Stimulated activated naive CD8-positive, alpha-beta T cell treated with anti-CD3 and anti-CD28 coated beads, Interleukin-15, Interleukin-2, amounts not matched to agents 100 ng/mL and 50 ng/mL, for 24 hours (primary cell): ENCODE measurements at regions not wholly inside any gene's neighbourhood (a gene's known extent, or its start where the extent isn't known, plus 50 kb on each side); places are given as distances from the start of the nearest gene placed in this dataset.

Experiments
- H3K27ac Mint-ChIP-seq: one replicate; pipeline ENCODE4 v1.8.0; 2021; ENCODE audit warnings: mild to moderate bottlenecking, mixed read lengths
- H3K27me3 Mint-ChIP-seq: one replicate; pipeline ENCODE4 v1.8.0; 2021; ENCODE audit warnings: mixed read lengths
- H3K36me3 Mint-ChIP-seq: one replicate; pipeline ENCODE4 v1.8.0; 2021; ENCODE audit warnings: low read depth, mixed read lengths
- H3K4me1 Mint-ChIP-seq: one replicate; pipeline ENCODE4 v1.8.0; 2021; ENCODE audit warnings: low read depth, mixed read lengths
- H3K4me3 Mint-ChIP-seq: one replicate; pipeline ENCODE4 v1.8.0; 2021; ENCODE audit warnings: mild to moderate bottlenecking, mixed read lengths
- H3K9me3 Mint-ChIP-seq: one replicate; pipeline ENCODE4 v1.8.0; 2021; ENCODE audit warnings: mixed read lengths

GRCh38 chr6:8674126-8674525 is 238.8 kb upstream of the SLC35B3 start:
- Mint-ChIP-seq H3K4me3 (no peak overlapping the region), H3K4me1 (no peaks in the 10 kb centered on the region), H3K36me3 (no peaks in the 10 kb centered on the region), H3K27ac (no peak overlapping the region), H3K27me3 (no peaks in the 10 kb centered on the region), H3K9me3 (peaks cover 4% of the 10 kb centered on the region)

DNA sequence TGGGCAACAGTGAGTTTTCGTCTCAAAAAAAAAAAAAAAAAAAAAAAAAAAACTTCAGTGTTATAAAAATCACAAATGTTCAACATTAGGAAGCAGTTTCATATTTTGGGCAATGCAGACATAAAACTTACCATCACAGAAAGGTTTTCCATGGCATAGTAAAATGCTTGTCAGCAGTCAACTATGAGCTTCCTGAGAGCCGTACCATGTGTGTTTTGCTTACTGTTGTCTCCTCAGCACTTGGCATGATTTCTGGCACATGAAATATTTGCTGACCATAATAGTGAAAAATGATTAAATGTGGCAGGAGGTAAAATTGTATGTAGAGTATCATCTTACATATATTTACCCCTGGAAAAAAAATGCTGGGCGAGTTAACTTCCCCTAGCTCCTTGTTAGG is 237.5 kb upstream of the SLC35B3 start:
- peaks cover 2% of the 10 kb centered on the region for H3K9me3 Mint-ChIP-seq
- no peak overlapping the region for H3K27ac Mint-ChIP-seq
- no peaks in the 10 kb centered on the region for H3K36me3 Mint-ChIP-seq
- H3K27me3 Mint-ChIP-seq: no peaks in the 10 kb centered on the region
- peaks cover 6% of the 10 kb centered on the region for H3K4me1 Mint-ChIP-seq
- H3K4me3 Mint-ChIP-seq: no peak overlapping the region

GRCh38 chr6:8670792-8671191 is 235.4 kb upstream of the SLC35B3 start:
- Mint-ChIP-seq H3K4me1 (peaks cover 6% of the 10 kb centered on the region), H3K36me3 (no peaks in the 10 kb centered on the region), H3K27ac (no peak overlapping the region), H3K27me3 (no peaks in the 10 kb centered on the region), H3K4me3 (no peak overlapping the region), H3K9me3 (peaks cover 2% of the 10 kb centered on the region)

DNA sequence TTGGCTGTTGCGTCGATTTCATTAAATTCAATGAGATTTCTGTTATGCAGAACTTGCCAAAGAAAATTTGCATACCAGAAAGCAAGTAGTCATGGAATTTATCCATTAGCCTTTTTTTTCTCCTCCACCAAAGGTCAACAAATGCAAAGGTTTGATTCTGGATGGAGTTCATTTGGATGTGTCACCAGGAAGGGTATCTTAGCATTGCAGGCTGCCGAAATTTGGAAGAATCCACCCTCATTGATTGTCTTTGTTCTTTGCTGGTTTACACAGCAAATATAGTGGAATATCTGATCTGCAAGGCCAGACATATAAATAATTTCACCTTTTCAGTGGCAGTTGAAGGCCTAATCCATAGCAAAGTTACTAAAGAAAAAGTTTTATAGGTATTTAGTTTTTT is 229.4 kb upstream of the SLC35B3 start:
- Mint-ChIP-seq H3K27me3 (no peaks in the 10 kb centered on the region), H3K9me3 (peaks cover 2% of the 10 kb centered on the region), H3K27ac (no peak overlapping the region), H3K4me1 (peaks cover 6% of the 10 kb centered on the region), H3K36me3 (no peaks in the 10 kb centered on the region), H3K4me3 (no peak overlapping the region)

DNA sequence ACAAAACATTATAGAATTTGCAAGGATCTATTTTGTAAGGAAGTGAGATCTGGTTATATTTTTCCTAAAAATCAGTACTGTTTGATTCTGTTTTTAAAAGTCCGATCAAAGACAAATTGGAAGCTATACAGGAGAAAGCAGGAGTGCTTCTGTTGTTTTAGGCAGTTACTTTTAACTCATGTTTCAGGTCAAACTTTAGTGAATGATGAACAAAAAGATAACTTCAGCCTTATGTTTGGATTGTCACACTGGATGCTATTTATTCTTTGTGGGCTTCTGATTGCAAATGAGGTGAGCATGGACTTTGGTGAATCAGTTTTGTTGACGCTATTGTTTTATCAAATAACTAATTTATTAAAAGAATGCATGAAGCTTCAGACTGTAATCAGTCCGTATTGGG is 228.7 kb upstream of the SLC35B3 start:
- Mint-ChIP-seq H3K36me3 (no peaks in the 10 kb centered on the region), H3K4me3 (no peak overlapping the region), H3K27ac (no peak overlapping the region), H3K27me3 (no peaks in the 10 kb centered on the region), H3K4me1 (peaks cover 6% of the 10 kb centered on the region), H3K9me3 (peaks cover 2% of the 10 kb centered on the region)

DNA sequence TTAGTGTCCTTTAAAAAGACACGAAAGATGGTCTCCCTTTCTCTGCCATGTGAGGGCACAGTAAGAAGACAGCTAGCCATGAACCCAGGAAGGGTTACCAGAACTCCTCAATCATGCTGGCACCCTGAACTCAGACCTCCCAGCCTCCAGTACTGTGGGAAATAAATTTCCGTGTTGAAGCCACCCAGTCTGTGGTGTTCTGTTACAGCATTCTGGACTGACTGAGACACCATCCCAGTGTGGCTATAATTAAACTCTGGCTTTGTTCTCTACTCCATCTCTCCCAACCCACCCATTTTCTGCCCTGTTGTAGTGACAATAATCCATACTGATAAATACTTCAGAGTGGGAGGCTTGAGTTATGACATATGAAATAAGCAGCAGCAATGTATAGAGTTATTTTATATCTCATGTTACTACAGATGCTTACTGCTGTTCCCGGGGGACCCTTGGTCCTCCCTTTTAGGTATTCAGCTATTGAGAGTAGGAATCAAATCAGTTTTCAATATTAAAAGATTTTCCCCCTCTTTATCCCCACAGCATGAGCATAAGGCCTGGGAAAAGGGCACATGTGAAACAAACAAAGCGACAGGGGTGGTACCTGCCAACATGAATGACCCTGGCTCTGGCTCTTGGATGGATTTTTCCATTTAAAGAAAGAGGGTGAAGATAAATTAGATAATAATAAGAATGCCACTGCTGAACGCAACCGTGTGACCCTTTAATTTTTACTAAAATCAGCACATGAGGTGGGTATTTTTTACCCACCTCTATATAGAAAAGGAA is 224.3 kb upstream of the SLC35B3 start:
- no peak overlapping the region for H3K4me3 Mint-ChIP-seq
- H3K27ac Mint-ChIP-seq: no peak overlapping the region
- no peaks in the 10 kb centered on the region for H3K9me3 Mint-ChIP-seq

GRCh38 chr6:8658416-8658815 is 223.1 kb upstream of the SLC35B3 start:
- no peak overlapping the region for H3K4me3 Mint-ChIP-seq
- no peaks in the 10 kb centered on the region for H3K36me3 Mint-ChIP-seq
- peaks cover 4% of the 10 kb centered on the region for H3K27me3 Mint-ChIP-seq
- H3K27ac Mint-ChIP-seq: no peak overlapping the region
- no peaks in the 10 kb centered on the region for H3K4me1 Mint-ChIP-seq
- H3K9me3 Mint-ChIP-seq: no peaks in the 10 kb centered on the region

More for the DNA sequence above, 224.3 kb upstream of the SLC35B3 start:
- Mint-ChIP-seq H3K27me3 (peaks cover 4% of the 10 kb centered on the region), H3K4me1 (no peaks in the 10 kb centered on the region), H3K36me3 (no peaks in the 10 kb centered on the region)

DNA sequence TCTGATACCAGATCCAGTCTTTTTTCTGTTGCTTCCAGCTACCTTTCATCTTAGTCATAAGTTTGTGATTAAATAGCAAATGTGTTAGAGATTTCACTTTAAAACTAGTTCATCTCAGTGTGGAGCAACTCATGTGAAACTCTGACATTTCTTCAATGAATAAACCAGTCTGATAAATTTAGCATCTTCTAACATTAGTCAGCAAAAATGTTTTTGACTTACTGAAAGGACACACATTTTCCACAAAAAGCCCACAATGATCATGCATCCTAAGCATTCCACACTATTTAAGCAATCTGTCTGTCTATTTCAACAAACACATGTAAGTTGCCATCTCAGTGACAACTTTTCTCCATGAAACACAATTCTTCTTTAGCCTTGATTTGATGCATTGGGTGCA is 222.2 kb upstream of the SLC35B3 start:
- Mint-ChIP-seq H3K4me3 (no peak overlapping the region), H3K27ac (no peak overlapping the region), H3K9me3 (no peaks in the 10 kb centered on the region), H3K27me3 (peaks cover 4% of the 10 kb centered on the region), H3K4me1 (no peaks in the 10 kb centered on the region), H3K36me3 (no peaks in the 10 kb centered on the region)

GRCh38 chr6:8655670-8656454 is 220.5 kb upstream of the SLC35B3 start:
- Mint-ChIP-seq H3K9me3 (no peaks in the 10 kb centered on the region), H3K36me3 (no peaks in the 10 kb centered on the region), H3K27me3 (peaks cover 4% of the 10 kb centered on the region), H3K4me1 (no peaks in the 10 kb centered on the region), H3K27ac (no peak overlapping the region), H3K4me3 (no peak overlapping the region)

- Mint-ChIP-seq H3K27ac (no peak overlapping the region), H3K27me3 (peaks cover 4% of the 10 kb centered on the region), H3K4me3 (no peak overlapping the region), H3K36me3 (no peaks in the 10 kb centered on the region), H3K4me1 (no peaks in the 10 kb centered on the region), H3K9me3 (no peaks in the 10 kb centered on the region)
Measured at GRCh38 chr6:8652710-8653109, 217.4 kb upstream of the SLC35B3 start.

DNA sequence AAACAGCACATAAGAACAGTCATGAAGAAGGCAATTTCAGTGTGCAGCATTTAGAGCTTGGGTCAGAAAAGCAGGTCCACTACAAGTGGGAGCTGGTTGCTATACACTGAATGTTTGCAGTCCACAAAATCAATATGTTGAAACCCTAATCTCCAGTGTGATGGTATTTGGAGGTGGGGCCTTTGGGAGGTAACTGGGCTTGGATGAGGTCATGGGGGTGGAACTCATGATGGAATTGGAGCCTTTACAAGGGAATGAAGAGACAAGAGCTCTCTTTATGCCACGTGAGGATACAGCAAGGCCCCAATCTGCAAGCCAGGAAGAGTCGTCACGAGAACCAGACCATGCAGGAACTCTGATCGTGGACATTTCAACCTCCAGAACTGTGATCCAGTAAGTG is 216.7 kb upstream of the SLC35B3 start:
- H3K27me3 Mint-ChIP-seq: peaks cover 4% of the 10 kb centered on the region

DNA sequence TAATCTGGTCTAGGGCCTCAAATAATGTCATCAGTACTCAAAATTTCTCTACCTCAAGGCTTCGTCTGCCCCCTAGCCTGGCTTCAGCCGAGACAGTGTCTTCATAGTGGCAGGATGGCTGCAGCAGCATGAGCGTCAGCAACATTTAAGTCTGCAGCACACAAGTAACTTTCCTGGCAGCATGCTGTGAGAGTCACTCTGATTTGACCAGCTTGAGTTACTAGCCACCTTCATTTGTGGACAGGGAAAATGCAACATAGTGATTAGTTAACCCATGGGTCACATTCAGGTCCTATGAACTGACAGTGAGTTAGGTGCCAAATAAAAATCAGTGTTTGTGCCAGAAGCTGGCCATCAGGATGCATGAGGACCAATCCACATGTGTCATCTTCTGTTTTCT is 209.9 kb upstream of the SLC35B3 start:
- Mint-ChIP-seq H3K9me3 (peaks cover 7% of the 10 kb centered on the region), H3K4me1 (no peaks in the 10 kb centered on the region)

More for the DNA sequence above, 216.7 kb upstream of the SLC35B3 start:
- no peak overlapping the region for H3K4me3 Mint-ChIP-seq
- no peaks in the 10 kb centered on the region for H3K9me3 Mint-ChIP-seq
- no peaks in the 10 kb centered on the region for H3K4me1 Mint-ChIP-seq
- H3K27ac Mint-ChIP-seq: no peak overlapping the region
- H3K36me3 Mint-ChIP-seq: no peaks in the 10 kb centered on the region

DNA sequence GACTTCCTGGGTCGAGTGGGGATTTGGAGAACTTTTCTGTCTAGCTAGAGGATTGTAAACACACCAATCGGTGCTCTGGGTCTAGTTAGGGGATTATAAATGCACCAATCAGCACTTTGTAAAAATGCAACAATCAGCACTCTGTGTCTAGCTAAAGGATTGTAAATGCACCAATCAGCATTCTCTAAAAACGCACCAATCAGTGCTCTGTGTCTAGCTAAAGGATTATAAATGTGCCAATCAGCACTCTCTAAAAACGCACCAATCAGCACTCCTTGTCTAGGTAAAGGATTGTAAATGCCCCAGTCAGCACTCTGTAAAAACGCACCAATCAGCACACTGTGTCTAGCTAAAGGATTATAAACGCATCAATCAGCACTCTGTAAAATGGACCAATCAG is 209.0 kb upstream of the SLC35B3 start:
- H3K4me1 Mint-ChIP-seq: no peaks in the 10 kb centered on the region
- peaks cover 10% of the 10 kb centered on the region for H3K9me3 Mint-ChIP-seq
- H3K27ac Mint-ChIP-seq: no peak overlapping the region
- no peaks in the 10 kb centered on the region for H3K27me3 Mint-ChIP-seq
- no peak overlapping the region for H3K4me3 Mint-ChIP-seq
- no peaks in the 10 kb centered on the region for H3K36me3 Mint-ChIP-seq

More for the DNA sequence above, 209.9 kb upstream of the SLC35B3 start:
- Mint-ChIP-seq H3K36me3 (no peaks in the 10 kb centered on the region), H3K27me3 (no peaks in the 10 kb centered on the region), H3K27ac (no peak overlapping the region), H3K4me3 (no peak overlapping the region)

- no peak overlapping the region for H3K4me3 Mint-ChIP-seq
- peaks cover 12% of the 10 kb centered on the region for H3K9me3 Mint-ChIP-seq
- no peaks in the 10 kb centered on the region for H3K36me3 Mint-ChIP-seq
- no peaks in the 10 kb centered on the region for H3K4me1 Mint-ChIP-seq
- no peaks in the 10 kb centered on the region for H3K27me3 Mint-ChIP-seq
- H3K27ac Mint-ChIP-seq: no peak overlapping the region
Measured at GRCh38 chr6:8642854-8643253, 207.5 kb upstream of the SLC35B3 start.

DNA sequence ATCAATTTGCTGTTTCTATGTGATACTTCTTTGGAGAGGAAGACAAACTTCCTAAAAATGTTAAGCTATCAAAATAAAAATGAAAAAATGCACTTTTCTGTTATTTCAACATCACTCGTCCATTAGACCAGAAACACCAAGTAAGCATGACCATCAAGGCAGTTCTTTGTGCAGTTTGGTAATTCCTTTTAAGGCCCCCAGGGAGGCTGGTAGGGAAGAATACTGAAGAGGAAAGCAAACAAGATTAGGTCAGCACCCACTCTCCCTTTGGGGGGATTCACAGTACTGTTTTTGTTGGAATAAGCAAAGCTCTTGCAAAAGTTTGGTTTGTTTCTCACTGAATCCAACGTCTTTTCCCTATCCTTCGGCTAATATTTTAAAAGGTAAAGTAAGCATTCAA is 206.8 kb upstream of the SLC35B3 start:
- Mint-ChIP-seq H3K27me3 (no peaks in the 10 kb centered on the region), H3K4me1 (no peaks in the 10 kb centered on the region), H3K36me3 (no peaks in the 10 kb centered on the region), H3K27ac (no peak overlapping the region), H3K4me3 (no peak overlapping the region), H3K9me3 (peaks cover 12% of the 10 kb centered on the region)
